Smooth muscle cell (in vitro differentiated cells): ENCODE measurements at regions not wholly inside any gene's neighbourhood (a gene's known extent, or its start where the extent isn't known, plus 50 kb on each side); places are given as distances from the start of the nearest gene placed in this dataset.

Experiments
- DNase-seq: peaks from one replicate; lab custom pipeline; 2025; ENCODE audit not compliant: unreplicated experiment; lab: John Stamatoyannopoulos, UW
- H2AFZ ChIP-seq: fragments of 200-600 bp; sonication (generic); 2 replicates; pipeline ENCODE4 v1.6.0; 2016; ENCODE audit warnings: antibody characterized with exemption, low read depth, mild to moderate bottlenecking
- H3F3A ChIP-seq: fragments of 200-600 bp; sonication (generic); 2 replicates; pipeline ENCODE4 v1.6.0; 2017; ENCODE audit warnings: antibody characterized with exemption, low read depth
- H3K27ac ChIP-seq: fragments of 200-600 bp; sonication (generic); 2 replicates; pipeline ENCODE4 v1.5.1; 2016; ENCODE audit warnings: low read depth, mild to moderate bottlenecking
- H3K27me3 ChIP-seq: fragments of 200-600 bp; sonication (generic); 2 replicates; pipeline ENCODE4 v1.6.1; 2016; ENCODE audit warnings: low read depth, mild to moderate bottlenecking
- H3K36me3 ChIP-seq: fragments of 200-600 bp; sonication (generic); 2 replicates; pipeline ENCODE4 v1.5.1; 2016; ENCODE audit warnings: low read depth
- H3K4me1 ChIP-seq: fragments of 200-600 bp; sonication (generic); 2 replicates; pipeline ENCODE4 v1.5.1; 2016; ENCODE audit warnings: low read depth
- H3K4me2 ChIP-seq: fragments of 200-600 bp; sonication (generic); 2 replicates; pipeline ENCODE4 v1.6.0; 2016; ENCODE audit warnings: mild to moderate bottlenecking
- H3K4me3 ChIP-seq: fragments of 200-600 bp; sonication (generic); 2 replicates; pipeline ENCODE4 v1.5.1; 2016; ENCODE audit warnings: mild to moderate bottlenecking
- H3K79me2 ChIP-seq: fragments of 200-600 bp; sonication (generic); 2 replicates; pipeline ENCODE4 v1.6.0; 2016; ENCODE audit warnings: low read depth, mild to moderate bottlenecking
- H3K9ac ChIP-seq: fragments of 200-600 bp; sonication (generic); 2 replicates; pipeline ENCODE4 v1.6.0; 2016; ENCODE audit warnings: low read depth
- H3K9me3 ChIP-seq: fragments of 200-600 bp; sonication (generic); replicated peaks from 2 replicates; pipeline ENCODE4 v1.5.1; 2016; ENCODE audit warnings: low read depth
- H4K20me1 ChIP-seq: fragments of 200-600 bp; sonication (generic); 2 replicates; pipeline ENCODE4 v1.6.0; 2016; ENCODE audit warnings: low read depth
- WGBS: methylation state at CpG from one replicate; pipeline ENCODE4 v1.1.7; 2016; ENCODE audit warnings: low lambda C conversion rate; 5-methylcytosine and 5-hydroxymethylcytosine counted together
- TF ChIP-seq, protein P1 (sequence below): fragments of 200-600 bp; sonication (generic); IDR thresholded peaks from 2 replicates; pipeline ENCODE4 v1.5.1; 2017; ENCODE audit warnings: borderline replicate concordance, mild to moderate bottlenecking, antibody characterized with exemption; ENCODE audit not compliant: insufficient read depth, poor library complexity, severe bottlenecking

DNA sequence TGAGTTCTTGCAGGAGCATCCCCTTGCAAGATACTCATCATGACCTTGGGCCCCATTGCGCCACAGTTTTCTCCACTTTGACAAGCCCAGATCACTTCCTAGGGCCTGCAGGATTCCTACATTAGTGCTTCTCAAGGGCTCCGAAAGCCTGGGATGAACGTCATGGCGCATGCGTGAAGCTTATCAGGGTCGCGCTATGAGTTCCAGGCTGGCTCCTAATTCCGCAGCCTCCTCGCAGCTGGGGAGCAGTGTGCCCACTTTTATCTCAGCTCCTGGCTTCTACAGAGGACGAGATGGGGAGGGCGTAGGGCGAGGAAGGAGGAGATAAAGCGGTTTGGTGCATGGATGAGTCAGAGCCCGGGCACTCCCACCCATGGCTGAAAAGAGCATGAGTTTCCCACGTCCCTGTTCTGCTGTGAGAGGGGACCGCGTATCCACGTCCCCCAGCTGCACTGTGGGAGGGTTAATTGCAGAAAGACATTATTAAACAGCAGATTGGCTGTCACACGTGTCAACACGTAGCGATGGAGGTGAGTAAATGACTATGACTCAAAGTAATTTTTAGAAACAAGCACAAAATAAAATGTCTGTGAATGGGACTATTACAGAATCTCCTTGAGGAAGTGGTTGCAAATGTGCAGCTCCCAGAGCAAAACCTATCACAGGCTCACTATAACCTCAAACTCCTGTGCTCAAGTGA lies 72.9 kb upstream of the DSP start:
- Histone ChIP-seq H3F3A (peaks cover 9% of the 10 kb centered on the region), H3K4me2 (peak overlapping the region; percentile 49), H2AFZ (no peak overlapping the region), H3K27ac (peak overlapping the region; percentile 62), H3K9me3 (no peaks in the 10 kb centered on the region), H3K9ac (no peak overlapping the region), H3K27me3 (no peaks in the 10 kb centered on the region), H3K4me1 (peaks cover 22% of the 10 kb centered on the region), H3K4me3 (peak overlapping the region; percentile 20), H3K79me2 (no peaks in the 10 kb centered on the region), H4K20me1 (no peaks in the 10 kb centered on the region), H3K36me3 (no peaks in the 10 kb centered on the region)
- DNase-seq = peak; percentile 27
- 4% methylated on average over 21 of the region's 21 CpGs for WGBS
- TF ChIP-seq, protein P1, sequence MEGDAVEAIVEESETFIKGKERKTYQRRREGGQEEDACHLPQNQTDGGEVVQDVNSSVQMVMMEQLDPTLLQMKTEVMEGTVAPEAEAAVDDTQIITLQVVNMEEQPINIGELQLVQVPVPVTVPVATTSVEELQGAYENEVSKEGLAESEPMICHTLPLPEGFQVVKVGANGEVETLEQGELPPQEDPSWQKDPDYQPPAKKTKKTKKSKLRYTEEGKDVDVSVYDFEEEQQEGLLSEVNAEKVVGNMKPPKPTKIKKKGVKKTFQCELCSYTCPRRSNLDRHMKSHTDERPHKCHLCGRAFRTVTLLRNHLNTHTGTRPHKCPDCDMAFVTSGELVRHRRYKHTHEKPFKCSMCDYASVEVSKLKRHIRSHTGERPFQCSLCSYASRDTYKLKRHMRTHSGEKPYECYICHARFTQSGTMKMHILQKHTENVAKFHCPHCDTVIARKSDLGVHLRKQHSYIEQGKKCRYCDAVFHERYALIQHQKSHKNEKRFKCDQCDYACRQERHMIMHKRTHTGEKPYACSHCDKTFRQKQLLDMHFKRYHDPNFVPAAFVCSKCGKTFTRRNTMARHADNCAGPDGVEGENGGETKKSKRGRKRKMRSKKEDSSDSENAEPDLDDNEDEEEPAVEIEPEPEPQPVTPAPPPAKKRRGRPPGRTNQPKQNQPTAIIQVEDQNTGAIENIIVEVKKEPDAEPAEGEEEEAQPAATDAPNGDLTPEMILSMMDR = no peak

DNA sequence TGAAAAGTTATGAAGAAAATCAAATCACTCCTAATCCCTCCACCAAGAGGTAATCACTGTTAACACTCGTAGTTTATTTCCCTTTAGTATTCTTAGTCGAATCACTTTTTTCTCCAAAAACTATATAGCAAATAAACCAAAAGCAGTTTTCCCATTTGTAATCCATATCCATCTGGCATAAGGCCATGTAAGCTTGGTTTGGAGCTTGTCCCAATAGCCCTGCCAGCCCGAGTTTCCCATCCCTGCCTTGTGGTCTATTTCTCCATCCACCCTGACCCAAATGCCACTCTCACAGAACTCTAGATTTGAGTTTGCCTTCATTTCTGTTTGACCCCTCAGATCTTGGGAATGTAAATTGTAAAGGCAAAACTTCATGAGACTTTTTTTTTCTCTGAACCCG lies 71.8 kb upstream of the DSP start:
- H3K36me3 ChIP-seq = no peaks in the 10 kb centered on the region
- peaks cover 1% of the 10 kb centered on the region for H3F3A ChIP-seq
- TF ChIP-seq, protein P1 = no peak
- no peaks in the 10 kb centered on the region for H3K27me3 ChIP-seq
- no peak overlapping the region for H2AFZ ChIP-seq
- H3K27ac ChIP-seq = peak overlapping the region; percentile 62
- no peak overlapping the region for H3K4me3 ChIP-seq
- no peak for DNase-seq
- 62% methylated on average over 4 of the region's 4 CpGs for WGBS
- peaks cover 12% of the 10 kb centered on the region for H3K4me1 ChIP-seq
- H4K20me1 ChIP-seq = no peaks in the 10 kb centered on the region
- H3K79me2 ChIP-seq = no peaks in the 10 kb centered on the region
- H3K4me2 ChIP-seq = no peak overlapping the region
- H3K9me3 ChIP-seq = no peaks in the 10 kb centered on the region
- no peak overlapping the region for H3K9ac ChIP-seq

DNA sequence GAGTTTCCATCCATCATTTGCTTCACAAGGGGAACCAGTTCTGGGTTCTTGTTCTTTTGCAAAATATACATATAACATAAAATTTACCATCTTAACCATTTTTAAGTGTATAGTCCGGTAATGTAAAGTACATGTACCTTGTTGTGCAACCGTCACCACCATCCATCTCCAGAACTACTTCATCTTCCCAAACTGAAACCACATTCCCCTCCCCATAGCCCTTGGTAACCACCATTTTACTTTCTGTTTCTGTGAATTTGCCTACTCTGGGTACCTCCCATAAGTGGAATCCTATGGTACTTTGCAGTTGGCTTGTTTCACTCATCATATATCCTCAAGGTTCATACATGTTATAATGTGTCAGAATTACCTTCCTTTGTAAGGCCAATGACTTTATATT lies 70.3 kb upstream of the DSP start:
- H3K36me3 ChIP-seq = no peaks in the 10 kb centered on the region
- H3K27ac ChIP-seq = no peak overlapping the region
- no peak for DNase-seq
- no peaks in the 10 kb centered on the region for H4K20me1 ChIP-seq
- no peaks in the 10 kb centered on the region for H3K9me3 ChIP-seq
- no peak overlapping the region for H3K9ac ChIP-seq
- TF ChIP-seq, protein P1 = no peak
- no peaks in the 10 kb centered on the region for H3F3A ChIP-seq
- no peak overlapping the region for H3K4me2 ChIP-seq
- no peak overlapping the region for H3K4me3 ChIP-seq
- 94% methylated on average over 2 of the region's 2 CpGs for WGBS
- H3K4me1 ChIP-seq = peaks cover 12% of the 10 kb centered on the region
- H2AFZ ChIP-seq = no peak overlapping the region
- H3K27me3 ChIP-seq = no peaks in the 10 kb centered on the region
- H3K79me2 ChIP-seq = no peaks in the 10 kb centered on the region
